PC-3 (cell line): ENCODE measurements at regions not wholly inside any gene's neighbourhood (a gene's known extent, or its start where the extent isn't known, plus 50 kb on each side); places are given as distances from the start of the nearest gene placed in this dataset.

Experiments
- ATAC-seq: fragments of 200-7000 bp; cut with Tn5 transposase; 2 replicates; pipeline ENCODE4 v1.9.1; 2020; ENCODE audit warnings: mild to moderate bottlenecking, moderate library complexity
- BruUV-seq: library from RNA; stranded (reverse); fragments of 400-500 nt; replicated peaks from 2 replicates; lab custom pipeline; 2021; lab: Mats Ljungman, UMichigan
- CTCF ChIA-PET: fragments of 300-600 bp; sonication (Branson Sonifier 250); formaldehyde crosslinking; loops from one replicate; lab custom pipeline; 2022; ENCODE audit warnings: antibody characterized with exemption; lab: Charles Lee
- POLR2A ChIA-PET: fragments of 300-600 bp; sonication (Branson Sonifier 250); formaldehyde crosslinking; loops from one replicate; lab custom pipeline; 2022; ENCODE audit warnings: antibody characterized with exemption; ENCODE audit not compliant: unreplicated experiment; lab: Charles Lee
- DNase-seq: peaks from one replicate; pipeline ENCODE4 v3.0.0-alpha.2; 2015
- H2AFZ ChIP-seq: fragments of 300-600 bp; sonication (generic); 2 replicates; pipeline ENCODE4 v1.6.0; 2016; ENCODE audit warnings: antibody characterized with exemption, low read length
- H3F3A ChIP-seq: fragments of 300-600 bp; sonication (generic); one replicate; pipeline ENCODE4 v1.6.0; 2017; ENCODE audit warnings: antibody characterized with exemption, low read length, control low read depth, mild to moderate bottlenecking; ENCODE audit not compliant: unreplicated experiment
- H3K27ac ChIP-seq: fragments of 300-600 bp; sonication (generic); 2 replicates; pipeline ENCODE4 v1.5.1; 2016; ENCODE audit warnings: mild to moderate bottlenecking, low read length
- H3K27me3 ChIP-seq: fragments of 300-600 bp; sonication (generic); 2 replicates; pipeline ENCODE4 v1.6.1; 2016; ENCODE audit warnings: low read length, mixed read lengths
- H3K36me3 ChIP-seq: fragments of 300-600 bp; sonication (generic); 2 replicates; pipeline ENCODE4 v1.6.1; 2016; ENCODE audit warnings: low read depth, mixed run types, low read length, mixed read lengths
- H3K4me1 ChIP-seq: fragments of 300-600 bp; sonication (generic); 2 replicates; pipeline ENCODE4 v1.5.1; 2016; ENCODE audit warnings: low read length; ENCODE audit not compliant: insufficient read depth
- H3K4me2 ChIP-seq: fragments of 300-600 bp; sonication (generic); 2 replicates; pipeline ENCODE4 v1.6.0; 2016; ENCODE audit warnings: low read length
- H3K4me3 ChIP-seq: fragments of 300-600 bp; sonication (generic); 2 replicates; pipeline ENCODE4 v1.5.1; 2016; ENCODE audit warnings: mild to moderate bottlenecking, low read length, mixed read lengths
- H3K79me2 ChIP-seq: fragments of 300-600 bp; sonication (generic); 2 replicates; pipeline ENCODE4 v1.6.1; 2017; ENCODE audit warnings: low read length, mixed read lengths
- H3K9ac ChIP-seq: fragments of 300-600 bp; sonication (generic); 2 replicates; pipeline ENCODE4 v1.6.0; 2016; ENCODE audit warnings: mild to moderate bottlenecking, low read length
- H3K9me2 ChIP-seq: fragments of 300-600 bp; sonication (generic); replicated peaks from 2 replicates; pipeline ENCODE4 v1.6.1; 2016; ENCODE audit warnings: mixed run types, low read length, mixed read lengths
- H3K9me3 ChIP-seq: fragments of 300-600 bp; sonication (generic); 2 replicates; pipeline ENCODE4 v1.6.1; 2016; ENCODE audit warnings: low read length, mixed read lengths
- H4K20me1 ChIP-seq: fragments of 300-600 bp; sonication (generic); 2 replicates; pipeline ENCODE4 v1.6.1; 2016; ENCODE audit warnings: low read length, mixed read lengths
- CTCF ChIP-seq: fragments of 300-600 bp; sonication (generic); conservative IDR thresholded peaks from 2 replicates; pipeline ENCODE4 v1.5.1; 2017; ENCODE audit warnings: antibody characterized with exemption, low read depth, mild to moderate bottlenecking, low read length
- EZH2 ChIP-seq: fragments of 300-600 bp; sonication (generic); IDR thresholded peaks from one replicate; pipeline ENCODE4 v1.6.1; 2017; ENCODE audit warnings: antibody characterized with exemption, mild to moderate bottlenecking, low read length; ENCODE audit not compliant: unreplicated experiment
- EZH2phosphoT487 ChIP-seq: fragments of 300-600 bp; sonication (generic); IDR thresholded peaks from 2 replicates; pipeline ENCODE4 v1.6.1; 2018; ENCODE audit warnings: mild to moderate bottlenecking, antibody characterized with exemption, low read length, borderline replicate concordance
- intact Hi-C: fragments of 100-400 bp; cut with micrococcal nuclease; formaldehyde crosslinking; loops from 2 replicates; pipeline ENCODE4 v1.9.0; 2023

- Histone ChIP-seq H3K4me2 (no peak overlapping the region), H3K4me1 (peaks cover 9% of the 10 kb centered on the region), H3K9ac (no peak overlapping the region), H3K9me2 (no peaks in the 10 kb centered on the region), H3F3A (no peaks in the 10 kb centered on the region), H3K9me3 (no peaks in the 10 kb centered on the region), H3K27ac (no peak overlapping the region), H3K27me3 (no peaks in the 10 kb centered on the region), H2AFZ (no peak overlapping the region), H3K79me2 (no peaks in the 10 kb centered on the region), H4K20me1 (no peaks in the 10 kb centered on the region), H3K4me3 (no peak overlapping the region), H3K36me3 (no peaks in the 10 kb centered on the region)
- ChIA-PET CTCF (no interaction called here), POLR2A (no interaction called here)
- ATAC-seq = no peak
- intact Hi-C loops = no loop called here
- no TSS peak for BruUV-seq
- TF ChIP-seq CTCF = no peak
- no peak for TF ChIP-seq EZH2phosphoT487
- no peak for TF ChIP-seq EZH2
- no peak for DNase-seq
Measured at GRCh38 chr18:66729442-66730239, 125.8 kb upstream of the CDH19 start.

- H3K27ac ChIP-seq = no peak overlapping the region
- no peak overlapping the region for H3K4me2 ChIP-seq
- DNase-seq (no peak), ATAC-seq (no peak)
- no peaks in the 10 kb centered on the region for H3K79me2 ChIP-seq
- no peak overlapping the region for H2AFZ ChIP-seq
- no peaks in the 10 kb centered on the region for H3K36me3 ChIP-seq
- H3K9me3 ChIP-seq = no peaks in the 10 kb centered on the region
- ChIA-PET POLR2A (no interaction called here), CTCF (no interaction called here)
- TF ChIP-seq EZH2 (no peak), CTCF (no peak), EZH2phosphoT487 (no peak)
- BruUV-seq = no TSS peak
- H3K9ac ChIP-seq = no peak overlapping the region
- no peaks in the 10 kb centered on the region for H3K27me3 ChIP-seq
- H3F3A ChIP-seq = no peaks in the 10 kb centered on the region
- H3K4me3 ChIP-seq = no peak overlapping the region
- peaks cover 15% of the 10 kb centered on the region for H3K4me1 ChIP-seq
- no peaks in the 10 kb centered on the region for H4K20me1 ChIP-seq
- H3K9me2 ChIP-seq = no peaks in the 10 kb centered on the region
- intact Hi-C loops = no loop called here
Measured at GRCh38 chr18:66728951-66729350, 125.1 kb upstream of the CDH19 start.

GRCh38 chr18:66727991-66728390, 124.1 kb upstream of the CDH19 start:
- H3K79me2 ChIP-seq = no peaks in the 10 kb centered on the region
- H3K9me3 ChIP-seq = no peaks in the 10 kb centered on the region
- no peak overlapping the region for H3K4me3 ChIP-seq
- POLR2A ChIA-PET = no interaction called here
- no peaks in the 10 kb centered on the region for H3K9me2 ChIP-seq
- DNase-seq = no peak
- no peak overlapping the region for H3K9ac ChIP-seq
- H3K27ac ChIP-seq = no peak overlapping the region
- H3K4me1 ChIP-seq = peaks cover 18% of the 10 kb centered on the region
- intact Hi-C loops = no loop called here
- H2AFZ ChIP-seq = no peak overlapping the region
- H3F3A ChIP-seq = no peaks in the 10 kb centered on the region
- no peak for ATAC-seq
- H3K27me3 ChIP-seq = no peaks in the 10 kb centered on the region
- H3K4me2 ChIP-seq = no peak overlapping the region
- no peaks in the 10 kb centered on the region for H3K36me3 ChIP-seq
- H4K20me1 ChIP-seq = no peaks in the 10 kb centered on the region
- CTCF ChIA-PET = no interaction called here
- TF ChIP-seq EZH2 (no peak), EZH2phosphoT487 (no peak), CTCF (no peak)
- BruUV-seq = no TSS peak
